IPS-11a (cell line): ENCODE measurements at regions not wholly inside any gene's neighbourhood (a gene's known extent, or its start where the extent isn't known, plus 50 kb on each side); places are given as distances from the start of the nearest gene placed in this dataset.
"Not testable (repeated sequence)": the region's sequence is repeated elsewhere in the genome, so short reads cannot be mapped to it uniquely, and the experiment has no call there.

Experiments
- H3K4me3 ChIP-seq: one replicate; pipeline ENCODE4 v1.5.1; 2013; ENCODE audit warnings: low read depth, low read length, control low read depth

GRCh38 chr3:110293660-110294059 lies 778.0 kb upstream of the NECTIN3 start:
- H3K4me3 ChIP-seq, result no peak overlapping the region

GRCh38 chr3:110296885-110297284 lies 774.7 kb upstream of the NECTIN3 start:
- no peak overlapping the region for H3K4me3 ChIP-seq

DNA sequence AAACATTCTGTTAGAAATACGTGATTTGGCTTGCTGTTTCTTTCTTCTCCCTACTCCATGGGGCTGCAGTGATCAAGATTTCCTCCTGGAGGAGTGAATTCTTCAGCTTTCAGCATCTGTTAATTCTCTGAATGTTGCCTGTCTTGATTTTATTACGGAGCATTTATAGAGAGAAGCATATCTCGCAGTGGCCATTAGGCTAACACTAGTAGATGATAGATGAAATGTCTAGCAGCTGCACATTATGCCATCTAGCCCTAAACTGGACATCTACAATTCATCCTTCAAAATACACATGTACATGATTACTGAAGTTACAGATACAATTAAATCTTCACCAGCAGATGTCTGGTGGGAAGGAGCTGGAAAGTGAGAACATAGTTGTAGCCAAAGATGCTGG lies 769.8 kb upstream of the NECTIN3 start:
- no peak overlapping the region for H3K4me3 ChIP-seq

- no peak overlapping the region for H3K4me3 ChIP-seq
These were observed 764.4 kb upstream of the NECTIN3 start for GRCh38 chr3:110307065-110307809.

- no peak overlapping the region for H3K4me3 ChIP-seq
These were observed 760.1 kb upstream of the NECTIN3 start for GRCh38 chr3:110311541-110311940.

DNA sequence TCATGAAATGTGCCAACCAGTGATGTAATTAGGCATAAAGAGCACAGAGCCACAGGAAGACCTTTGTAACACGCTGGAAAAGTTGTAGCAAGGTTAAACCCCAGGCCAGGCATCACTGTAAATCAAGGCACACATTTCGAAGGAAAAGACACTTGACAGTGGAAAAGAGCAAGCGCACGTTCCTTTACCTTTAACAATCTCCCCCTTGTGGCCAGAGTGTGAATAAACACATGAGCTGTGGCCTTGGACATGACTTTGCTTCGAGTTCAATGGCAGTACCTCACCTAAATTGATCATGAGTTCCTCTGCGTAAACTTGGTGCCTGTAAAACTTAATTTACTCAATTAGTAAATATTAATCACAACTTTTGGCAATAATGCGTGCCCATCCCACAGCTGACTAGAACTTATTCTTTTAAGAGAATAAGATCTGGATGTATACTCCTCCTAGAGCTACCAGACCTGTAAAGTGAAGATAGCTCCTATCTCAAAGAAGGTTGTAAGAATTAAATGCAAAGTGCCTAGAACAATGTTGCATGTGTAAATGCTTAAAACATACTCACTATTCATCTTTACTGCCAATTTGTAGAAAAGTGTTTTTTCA lies 757.0 kb upstream of the NECTIN3 start:
- H3K4me3 ChIP-seq, result no peak overlapping the region

DNA sequence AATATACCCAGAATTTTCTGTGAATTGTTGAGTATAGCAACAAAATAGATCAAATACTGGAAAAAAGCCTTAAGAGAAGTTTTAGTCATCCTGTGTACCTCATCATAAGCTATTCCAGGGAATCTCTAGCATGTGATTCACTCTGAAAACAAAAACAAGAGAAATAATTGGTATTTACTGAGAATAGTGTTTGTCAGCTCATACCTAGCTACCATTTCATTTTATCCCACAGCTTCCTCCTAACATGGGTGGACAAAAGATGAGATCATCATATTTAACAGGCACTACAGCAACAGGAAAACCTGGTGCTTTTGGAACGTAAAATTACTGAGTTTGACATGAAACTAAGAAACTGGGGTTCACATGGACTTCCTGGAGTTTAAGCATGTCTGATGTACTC lies 753.5 kb upstream of the NECTIN3 start:
- no peak overlapping the region for H3K4me3 ChIP-seq

DNA sequence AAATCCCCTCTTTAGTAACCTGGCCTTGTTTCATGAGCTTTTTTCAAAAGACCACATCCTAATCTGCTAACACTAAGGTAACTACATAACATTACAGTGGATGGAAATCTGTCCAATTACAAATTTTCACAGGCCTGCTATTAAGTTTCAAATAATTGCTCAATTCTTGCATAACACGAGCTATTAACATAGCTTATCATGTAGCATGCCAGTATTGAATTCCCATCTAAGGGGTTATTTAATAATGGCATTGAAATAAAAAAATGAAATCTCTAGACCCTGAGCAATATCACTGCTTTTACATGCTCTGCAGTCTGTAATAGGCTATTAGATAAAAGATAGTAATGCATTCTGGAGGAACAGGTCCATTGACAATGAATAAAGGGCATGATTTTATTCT lies 748.3 kb upstream of the NECTIN3 start:
- no peak overlapping the region for H3K4me3 ChIP-seq

GRCh38 chr3:110324171-110324705 lies 747.4 kb upstream of the NECTIN3 start:
- H3K4me3 ChIP-seq, result no peak overlapping the region

- H3K4me3 ChIP-seq, result no peak overlapping the region
These were observed 743.7 kb upstream of the NECTIN3 start for GRCh38 chr3:110327870-110328269.

DNA sequence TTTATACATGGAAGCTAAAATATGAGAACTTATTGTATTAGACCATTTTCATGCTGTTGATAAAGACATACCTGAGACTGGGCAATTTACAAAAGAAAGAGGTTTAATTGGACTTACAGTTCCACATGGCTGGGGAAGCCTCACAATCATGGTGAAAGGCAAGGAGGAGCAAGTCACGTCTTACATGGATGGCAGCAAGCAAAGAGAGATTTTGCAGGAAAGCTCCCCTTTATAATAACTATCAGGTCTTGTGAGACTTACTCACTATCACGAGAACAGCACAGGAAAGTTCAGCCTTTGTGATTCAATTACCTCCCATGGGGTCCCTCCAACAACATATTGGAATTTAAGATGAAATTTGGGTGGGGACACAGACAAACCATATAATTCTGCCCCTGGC lies 740.1 kb upstream of the NECTIN3 start:
- H3K4me3 ChIP-seq, result not testable (repeated sequence)

- H3K4me3 ChIP-seq, result no peak overlapping the region
These were observed 739.0 kb upstream of the NECTIN3 start for GRCh38 chr3:110332629-110333028.

- no peak overlapping the region for H3K4me3 ChIP-seq
These were observed 730.6 kb upstream of the NECTIN3 start for GRCh38 chr3:110341047-110341446.

- H3K4me3 ChIP-seq, result no peak overlapping the region
These were observed 728.2 kb upstream of the NECTIN3 start for GRCh38 chr3:110343376-110343775.

DNA sequence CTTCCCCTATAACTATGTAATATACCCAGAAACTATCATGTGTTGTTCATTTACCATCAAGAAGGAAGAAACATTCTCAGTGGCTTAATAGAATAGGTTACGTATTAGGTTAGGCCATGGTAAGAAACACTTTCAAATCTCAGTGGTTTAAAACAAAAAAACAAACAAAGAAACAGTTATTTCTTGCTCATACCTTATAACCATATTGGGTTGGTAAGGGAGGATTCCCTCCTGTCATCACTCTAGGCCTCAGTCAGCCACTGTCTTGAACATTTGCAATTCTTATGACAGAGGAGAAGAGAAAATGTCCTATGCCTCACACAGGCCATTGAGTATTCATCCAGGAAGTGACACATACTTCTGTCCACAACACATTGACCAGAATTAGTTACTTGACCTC lies 727.7 kb upstream of the NECTIN3 start:
- no peak overlapping the region for H3K4me3 ChIP-seq

GRCh38 chr3:110344487-110344886 lies 727.1 kb upstream of the NECTIN3 start:
- no peak overlapping the region for H3K4me3 ChIP-seq

- no peak overlapping the region for H3K4me3 ChIP-seq
These were observed 726.5 kb upstream of the NECTIN3 start for GRCh38 chr3:110344897-110345767.

DNA sequence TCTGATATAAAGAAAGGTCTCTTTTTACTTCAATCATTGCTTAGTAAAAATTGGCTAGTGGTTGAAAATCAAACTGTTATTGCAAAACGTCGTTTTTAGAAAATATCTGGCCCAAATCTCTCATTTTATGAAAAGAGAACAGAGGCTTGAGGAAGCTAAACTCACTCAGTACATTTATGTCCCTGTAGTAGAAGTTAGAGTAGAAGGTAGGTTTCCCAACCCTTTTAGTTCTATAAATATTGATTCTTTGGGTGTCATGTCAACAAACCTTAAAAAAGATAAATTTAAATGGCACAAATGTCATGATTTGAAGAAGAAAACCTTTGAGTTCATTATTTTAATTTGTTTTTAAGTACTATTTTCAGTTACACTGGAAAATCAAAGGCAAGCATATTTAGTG lies 722.3 kb upstream of the NECTIN3 start:
- no peak overlapping the region for H3K4me3 ChIP-seq

DNA sequence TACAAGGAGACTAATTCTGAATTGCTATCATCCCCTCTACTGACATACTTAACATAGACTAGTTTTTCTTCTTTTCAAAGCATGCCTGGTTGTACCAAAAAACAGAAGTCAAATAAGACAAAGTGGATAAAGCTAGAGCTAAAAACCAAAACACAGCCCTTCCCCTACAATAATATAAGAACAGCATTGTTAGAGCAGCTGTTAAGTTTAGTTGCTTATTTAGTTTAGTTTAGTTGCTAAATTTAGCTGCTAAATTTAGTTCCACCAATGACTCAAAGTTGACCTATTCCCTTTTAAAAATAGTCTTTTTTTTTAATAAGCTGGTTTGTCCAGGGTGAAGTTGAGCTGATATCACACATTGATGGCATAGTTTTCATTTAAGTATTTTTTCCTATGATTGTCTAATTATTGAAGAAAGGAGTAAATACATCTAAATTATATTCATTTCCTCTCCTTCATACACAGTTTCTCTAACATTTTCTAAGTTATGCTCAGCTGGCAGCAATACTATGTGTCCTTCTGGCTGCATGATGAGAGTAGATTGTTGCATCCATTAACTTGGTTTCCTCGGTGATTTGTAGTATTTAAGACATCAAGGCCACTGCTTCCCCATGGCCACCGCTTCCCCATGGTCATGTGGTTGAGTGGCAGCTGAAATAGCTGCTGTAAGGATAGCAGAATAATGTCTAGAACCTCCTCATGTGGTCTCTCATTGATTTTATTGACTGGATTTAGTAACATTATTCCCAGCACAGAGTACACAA lies 718.6 kb upstream of the NECTIN3 start:
- H3K4me3 ChIP-seq, result no peak overlapping the region

DNA sequence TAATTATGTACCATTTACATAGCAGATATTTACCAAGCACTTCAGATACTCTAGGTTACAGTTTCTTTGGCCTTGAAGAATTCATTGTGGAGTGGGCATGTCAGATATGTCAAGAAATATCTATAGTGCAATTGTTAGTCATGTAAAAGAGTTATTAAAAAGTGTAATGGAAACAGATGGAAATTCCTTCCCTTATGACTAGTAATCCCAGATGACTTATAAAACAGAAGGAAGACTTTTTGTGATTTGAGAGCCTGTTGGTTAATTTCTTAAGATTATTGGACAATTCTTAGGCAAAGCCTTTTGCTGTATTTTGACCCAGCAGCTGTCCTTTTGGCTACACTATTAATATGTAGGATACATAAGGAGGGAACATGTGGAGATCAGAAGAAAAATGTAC lies 708.9 kb upstream of the NECTIN3 start:
- no peak overlapping the region for H3K4me3 ChIP-seq

- H3K4me3 ChIP-seq, result not testable (repeated sequence)
These were observed 704.3 kb upstream of the NECTIN3 start for GRCh38 chr3:110367289-110367688.
